ENCODE measurements at regions not wholly inside any gene's neighbourhood (a gene's known extent, or its start where the extent isn't known, plus 50 kb on each side); places are given as distances from the start of the nearest gene placed in this dataset.

DNA sequence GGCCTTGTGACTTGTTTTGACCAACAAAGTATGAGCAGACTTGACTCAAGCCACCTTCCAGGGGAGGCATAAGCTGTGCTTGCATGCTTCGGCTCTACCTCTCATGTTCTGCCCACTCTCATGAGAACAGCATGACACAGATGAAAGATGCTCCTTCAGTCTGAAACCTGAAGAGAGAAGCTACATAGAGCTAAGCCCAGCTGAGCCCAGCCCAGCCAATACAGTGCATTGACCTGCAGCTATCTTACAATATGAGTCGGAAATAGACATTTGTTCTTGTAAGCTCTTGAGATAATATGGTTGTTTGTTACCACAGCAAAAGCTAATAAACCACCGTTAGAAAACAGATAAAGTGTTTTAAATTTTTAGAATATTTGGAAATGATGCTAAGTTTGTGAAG is 426.7 kb upstream of the PKDCC start:
- WGBS, 2 donors, result 53 to 66% methylated on average over 3 of the region's 3 CpGs
- H3K27me3 ChIP-seq, result no peaks in the 10 kb centered on the region
- intact Hi-C loops (cut with DNase I), result no loop called here
- H3K9me3 ChIP-seq, result no peaks in the 10 kb centered on the region
- ATAC-seq (peak in 2 of 8 donors; percentile 35 to 47), DNase-seq (no peak)
- no peaks in the 10 kb centered on the region for H3K4me1 ChIP-seq
- no peaks in the 10 kb centered on the region for H3K36me3 ChIP-seq
- H3K27ac ChIP-seq, result no peak overlapping the region
- no peak overlapping the region for H3K4me3 ChIP-seq
- TF ChIP-seq, protein P1, sequence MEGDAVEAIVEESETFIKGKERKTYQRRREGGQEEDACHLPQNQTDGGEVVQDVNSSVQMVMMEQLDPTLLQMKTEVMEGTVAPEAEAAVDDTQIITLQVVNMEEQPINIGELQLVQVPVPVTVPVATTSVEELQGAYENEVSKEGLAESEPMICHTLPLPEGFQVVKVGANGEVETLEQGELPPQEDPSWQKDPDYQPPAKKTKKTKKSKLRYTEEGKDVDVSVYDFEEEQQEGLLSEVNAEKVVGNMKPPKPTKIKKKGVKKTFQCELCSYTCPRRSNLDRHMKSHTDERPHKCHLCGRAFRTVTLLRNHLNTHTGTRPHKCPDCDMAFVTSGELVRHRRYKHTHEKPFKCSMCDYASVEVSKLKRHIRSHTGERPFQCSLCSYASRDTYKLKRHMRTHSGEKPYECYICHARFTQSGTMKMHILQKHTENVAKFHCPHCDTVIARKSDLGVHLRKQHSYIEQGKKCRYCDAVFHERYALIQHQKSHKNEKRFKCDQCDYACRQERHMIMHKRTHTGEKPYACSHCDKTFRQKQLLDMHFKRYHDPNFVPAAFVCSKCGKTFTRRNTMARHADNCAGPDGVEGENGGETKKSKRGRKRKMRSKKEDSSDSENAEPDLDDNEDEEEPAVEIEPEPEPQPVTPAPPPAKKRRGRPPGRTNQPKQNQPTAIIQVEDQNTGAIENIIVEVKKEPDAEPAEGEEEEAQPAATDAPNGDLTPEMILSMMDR (IDR thresholded peaks at IDR 0.05), result no peak

DNA sequence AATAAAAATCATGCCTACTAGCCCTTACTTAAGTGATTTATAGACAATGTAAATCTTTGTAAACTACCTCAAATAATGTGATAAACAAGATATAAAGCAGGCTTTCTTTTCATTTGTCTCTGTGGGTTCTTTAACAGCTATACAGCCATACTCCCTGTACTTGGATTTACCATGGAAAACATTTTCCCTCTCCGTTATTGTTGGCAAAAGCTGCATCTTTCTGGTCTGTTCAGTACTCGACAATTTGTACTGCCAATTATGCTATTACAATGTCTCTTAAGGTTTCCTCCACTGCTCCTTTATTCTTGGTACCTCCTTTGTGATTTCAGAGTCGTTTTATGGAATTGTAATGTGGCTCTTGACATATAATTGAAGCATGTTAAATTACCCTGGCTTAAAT is 426.3 kb upstream of the PKDCC start:
- H3K4me3 ChIP-seq, result no peak overlapping the region
- H3K27me3 ChIP-seq, result no peaks in the 10 kb centered on the region
- 44 to 50% methylated on average over 3 of the region's 3 CpGs for WGBS, 2 donors
- no peak overlapping the region for H3K27ac ChIP-seq
- TF ChIP-seq, protein P1 (IDR thresholded peaks at IDR 0.05), result no peak
- peak in 1 of 8 donors; percentile 53 for ATAC-seq
- DNase-seq, result no peak
- intact Hi-C loops (cut with DNase I), result no loop called here
- H3K9me3 ChIP-seq, result no peaks in the 10 kb centered on the region
- no peaks in the 10 kb centered on the region for H3K36me3 ChIP-seq
- no peaks in the 10 kb centered on the region for H3K4me1 ChIP-seq

DNA sequence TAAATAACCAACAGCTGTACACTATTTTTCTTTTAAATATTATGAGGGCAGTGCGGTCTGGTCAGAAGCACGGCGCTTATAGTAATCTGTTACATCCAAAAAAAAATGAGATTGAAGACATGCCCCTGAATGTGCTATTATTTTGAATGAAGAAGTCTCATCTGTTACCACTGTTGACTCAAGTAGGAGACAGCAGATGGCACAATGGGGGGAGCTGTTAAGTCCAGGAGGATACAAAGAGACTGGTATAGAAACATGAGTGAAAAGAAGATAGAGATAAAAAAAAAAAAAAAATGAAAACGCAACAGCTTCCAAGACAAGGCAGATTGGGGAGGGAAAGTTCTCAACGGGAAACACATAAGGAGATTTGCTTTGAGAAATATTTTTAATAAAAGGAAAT is 425.5 kb upstream of the PKDCC start:
- Histone ChIP-seq H3K27me3 (no peaks in the 10 kb centered on the region), H3K36me3 (no peaks in the 10 kb centered on the region), H3K4me3 (no peak overlapping the region), H3K27ac (no peak overlapping the region), H3K9me3 (no peaks in the 10 kb centered on the region), H3K4me1 (no peaks in the 10 kb centered on the region)
- no peak for ATAC-seq
- TF ChIP-seq, protein P1 (IDR thresholded peaks at IDR 0.05), result no peak
- no peak for DNase-seq
- WGBS, 2 donors, result 85 to 90% methylated on average over 5 of the region's 5 CpGs
- intact Hi-C loops (cut with DNase I), result no loop called here

DNA sequence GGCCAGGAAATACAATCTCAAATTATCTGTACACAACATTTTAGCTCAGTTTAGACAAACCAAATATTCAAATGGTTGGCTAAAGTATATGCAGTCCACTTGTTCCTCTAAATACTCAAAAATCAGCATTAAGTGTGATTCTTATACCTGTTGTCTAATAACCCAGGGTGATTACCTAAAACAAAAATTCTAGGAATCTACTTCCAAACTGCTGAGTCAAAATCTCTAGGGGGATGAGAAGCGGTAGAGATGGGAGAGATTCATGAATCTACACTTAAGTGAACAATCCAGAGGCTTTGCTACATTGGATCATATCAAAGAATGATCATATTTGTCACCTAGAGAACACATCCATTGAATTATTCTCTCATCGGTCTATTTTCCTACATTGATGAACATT is 420.9 kb upstream of the PKDCC start:
- no peak for ATAC-seq
- H3K36me3 ChIP-seq, result no peaks in the 10 kb centered on the region
- no peaks in the 10 kb centered on the region for H3K4me1 ChIP-seq
- intact Hi-C loops (cut with DNase I), result no loop called here
- H3K27ac ChIP-seq, result no peak overlapping the region
- H3K9me3 ChIP-seq, result no peaks in the 10 kb centered on the region
- 93% methylated on average over 2 of the region's 2 CpGs for WGBS, 2 donors
- H3K27me3 ChIP-seq, result no peaks in the 10 kb centered on the region
- TF ChIP-seq, protein P1 (IDR thresholded peaks at IDR 0.05), result no peak
- no peak for DNase-seq
- H3K4me3 ChIP-seq, result no peak overlapping the region

DNA sequence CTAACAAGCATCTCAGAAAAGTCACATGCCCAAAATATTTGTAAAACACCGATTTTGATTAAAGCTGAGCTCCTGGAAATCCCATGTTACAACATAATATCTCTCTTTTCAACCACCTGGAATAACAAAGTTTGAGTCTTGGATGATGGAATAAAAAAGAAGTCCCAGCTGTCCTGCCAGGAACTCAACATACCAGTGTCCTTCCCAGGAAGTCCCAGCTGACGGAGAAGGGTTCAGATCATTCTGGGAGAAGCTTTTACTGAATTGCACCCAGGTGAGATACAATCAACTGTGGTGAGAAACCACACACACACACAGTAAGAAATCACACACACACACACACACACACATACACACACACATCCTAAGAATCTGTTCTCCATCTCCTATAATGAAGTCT is 413.1 kb upstream of the PKDCC start:
- no peak for ATAC-seq
- H3K9me3 ChIP-seq, result peaks cover 0 to 13% (median 0%) of the 10 kb centered on the region in 11 donors
- no peaks in the 10 kb centered on the region for H3K4me1 ChIP-seq
- no peak overlapping the region for H3K27ac ChIP-seq
- 74 to 77% methylated on average over 2 of the region's 2 CpGs for WGBS, 2 donors
- no peaks in the 10 kb centered on the region for H3K36me3 ChIP-seq
- no peak overlapping the region for H3K4me3 ChIP-seq
- DNase-seq, result no peak
- intact Hi-C loops (cut with DNase I), result no loop called here
- H3K27me3 ChIP-seq, result no peaks in the 10 kb centered on the region
- TF ChIP-seq, protein P1 (IDR thresholded peaks at IDR 0.05), result no peak

Measured in heart right ventricle (tissue), 16 donors.